Right atrium auricular region (tissue), 2 donors: ENCODE measurements at regions not wholly inside any gene's neighbourhood (a gene's known extent, or its start where the extent isn't known, plus 50 kb on each side); places are given as distances from the start of the nearest gene placed in this dataset.

Experiments
- DNase-seq: peaks from one replicate; pipeline ENCODE4 v3.0.0-alpha.2; 2019; ENCODE audit warnings: low spot score
- H3K27ac ChIP-seq, 2 donors: fragments of 200-600 bp; sonication (generic); 1 replicate in 1 of 2; 2 replicates in 1 of 2; pipeline ENCODE4 v1.5.1; 2016 to 2019
- H3K27me3 ChIP-seq, 2 donors: fragments of 200-600 bp; sonication (generic); one replicate each; pipeline versions ENCODE4 v1.5.1 to v1.6.0; 2017 to 2019
- H3K36me3 ChIP-seq: fragments of 200-600 bp; sonication (generic); one replicate; pipeline ENCODE4 v1.5.1; 2016
- H3K4me1 ChIP-seq, 2 donors: fragments of 200-600 bp; sonication (generic); one replicate each; pipeline versions ENCODE4 v1.5.1 to v1.6.0; 2017 to 2019
- H3K4me3 ChIP-seq, 2 donors: fragments of 200-600 bp; sonication (generic); 1 replicate in 1 of 2; 2 replicates in 1 of 2; pipeline ENCODE4 v1.5.1; 2017 to 2019; ENCODE audit warnings: mild to moderate bottlenecking in 1 of 2, moderate library complexity in 1 of 2
- H3K9me3 ChIP-seq, 2 donors: fragments of 200-600 bp; sonication (generic); one replicate each; pipeline ENCODE4 v1.5.1; 2019
- TF ChIP-seq, protein P1 (sequence below), 2 donors: fragments of 200-600 bp; sonication (generic); IDR thresholded peaks; one replicate each; pipeline ENCODE4 v1.5.1; 2019; ENCODE audit warnings: antibody characterized with exemption in 2 of 2

DNA sequence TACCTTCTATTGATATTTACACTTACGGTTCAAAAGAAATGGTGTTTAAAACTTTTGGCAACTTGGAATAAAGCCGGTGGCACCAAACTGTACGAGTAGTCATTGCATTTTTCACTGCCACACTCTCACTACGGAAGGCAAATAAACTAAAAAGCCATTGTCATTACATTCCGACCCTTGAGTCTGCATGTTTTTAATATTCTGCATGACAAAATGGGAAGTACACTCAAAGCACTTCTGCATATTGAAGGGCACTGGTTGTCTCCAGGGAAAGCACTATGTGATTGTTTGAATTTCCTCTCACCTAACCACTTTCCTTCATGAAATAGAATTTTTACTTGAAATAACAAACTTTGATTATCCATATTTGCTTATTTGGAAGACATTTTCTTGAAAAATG lies 426.3 kb downstream of the CETN3 start:
- TF ChIP-seq, protein P1, sequence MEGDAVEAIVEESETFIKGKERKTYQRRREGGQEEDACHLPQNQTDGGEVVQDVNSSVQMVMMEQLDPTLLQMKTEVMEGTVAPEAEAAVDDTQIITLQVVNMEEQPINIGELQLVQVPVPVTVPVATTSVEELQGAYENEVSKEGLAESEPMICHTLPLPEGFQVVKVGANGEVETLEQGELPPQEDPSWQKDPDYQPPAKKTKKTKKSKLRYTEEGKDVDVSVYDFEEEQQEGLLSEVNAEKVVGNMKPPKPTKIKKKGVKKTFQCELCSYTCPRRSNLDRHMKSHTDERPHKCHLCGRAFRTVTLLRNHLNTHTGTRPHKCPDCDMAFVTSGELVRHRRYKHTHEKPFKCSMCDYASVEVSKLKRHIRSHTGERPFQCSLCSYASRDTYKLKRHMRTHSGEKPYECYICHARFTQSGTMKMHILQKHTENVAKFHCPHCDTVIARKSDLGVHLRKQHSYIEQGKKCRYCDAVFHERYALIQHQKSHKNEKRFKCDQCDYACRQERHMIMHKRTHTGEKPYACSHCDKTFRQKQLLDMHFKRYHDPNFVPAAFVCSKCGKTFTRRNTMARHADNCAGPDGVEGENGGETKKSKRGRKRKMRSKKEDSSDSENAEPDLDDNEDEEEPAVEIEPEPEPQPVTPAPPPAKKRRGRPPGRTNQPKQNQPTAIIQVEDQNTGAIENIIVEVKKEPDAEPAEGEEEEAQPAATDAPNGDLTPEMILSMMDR (IDR thresholded peaks at IDR 0.05), result no peak
- DNase-seq, result no peak
- H3K4me1 ChIP-seq, result no peaks in the 10 kb centered on the region
- no peaks in the 10 kb centered on the region for H3K9me3 ChIP-seq
- H3K4me3 ChIP-seq, result no peak overlapping the region
- H3K36me3 ChIP-seq, result no peaks in the 10 kb centered on the region
- H3K27ac ChIP-seq, result no peak overlapping the region
- no peaks in the 10 kb centered on the region for H3K27me3 ChIP-seq

DNA sequence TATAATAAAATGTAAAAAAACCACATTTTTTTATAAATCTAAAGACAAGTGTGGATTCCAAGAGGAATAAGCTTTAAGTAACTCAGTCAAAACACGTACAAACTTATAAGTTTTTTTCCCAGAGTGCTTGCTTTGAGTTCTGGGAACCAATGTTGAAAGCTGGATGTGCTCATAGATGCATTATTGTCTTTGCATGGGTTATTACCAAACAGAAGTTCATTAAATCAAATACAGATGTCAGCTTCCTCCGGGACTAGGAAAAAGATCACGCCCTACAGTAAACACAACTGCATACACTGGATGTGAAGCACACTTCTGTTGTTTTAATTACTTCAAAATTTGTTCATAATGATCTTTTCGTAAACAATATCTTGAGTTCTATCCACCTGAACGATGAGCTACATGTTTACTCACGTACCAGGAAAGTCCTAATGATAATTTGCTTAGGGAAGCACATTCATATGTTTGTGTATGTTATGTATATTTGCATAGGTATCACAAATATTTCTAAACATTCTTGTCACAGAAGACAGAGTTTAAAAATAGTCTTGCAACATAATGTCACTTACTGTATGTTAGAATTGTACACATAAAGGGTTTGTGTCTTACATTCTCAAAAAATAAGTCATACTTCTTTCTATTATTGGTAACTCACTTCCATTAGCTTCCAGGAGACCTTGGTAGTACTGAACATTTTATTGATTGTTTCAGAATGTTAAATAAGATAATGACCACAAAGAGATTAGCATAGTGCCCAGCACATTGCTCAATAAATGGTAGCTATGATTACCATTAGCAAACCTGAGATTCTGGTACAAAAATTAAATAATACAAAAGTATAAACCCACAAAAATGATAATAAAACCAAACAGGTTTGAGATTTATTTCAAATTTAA lies 427.4 kb downstream of the CETN3 start:
- TF ChIP-seq, protein P1 (IDR thresholded peaks at IDR 0.05), result no peak
- no peak overlapping the region for H3K27ac ChIP-seq
- no peaks in the 10 kb centered on the region for H3K9me3 ChIP-seq
- no peak overlapping the region for H3K4me3 ChIP-seq
- no peaks in the 10 kb centered on the region for H3K36me3 ChIP-seq
- H3K27me3 ChIP-seq, result no peaks in the 10 kb centered on the region
- H3K4me1 ChIP-seq, result no peaks in the 10 kb centered on the region
- DNase-seq, result no peak

DNA sequence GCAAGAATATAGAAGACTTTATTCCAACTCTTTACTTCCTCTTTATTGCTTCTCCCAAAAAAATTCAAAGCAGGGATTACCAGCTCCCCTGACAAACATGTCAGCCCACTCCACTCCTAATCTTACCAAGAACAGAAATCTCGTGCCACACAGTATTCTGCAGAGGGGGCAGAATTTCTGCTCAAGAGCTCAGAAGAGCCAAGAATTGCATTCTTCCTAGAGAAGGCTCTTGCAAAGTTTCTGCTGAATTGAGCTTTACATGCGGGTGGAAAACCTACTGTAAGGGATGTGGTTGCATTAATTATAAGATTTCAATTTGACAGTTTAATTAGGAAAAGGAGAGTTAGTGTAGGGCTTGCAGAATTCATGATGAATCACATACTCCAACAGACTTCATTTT lies 428.5 kb downstream of the CETN3 start:
- no peak overlapping the region for H3K27ac ChIP-seq
- no peaks in the 10 kb centered on the region for H3K27me3 ChIP-seq
- no peaks in the 10 kb centered on the region for H3K36me3 ChIP-seq
- H3K4me1 ChIP-seq, result no peaks in the 10 kb centered on the region
- H3K4me3 ChIP-seq, result no peak overlapping the region
- TF ChIP-seq, protein P1 (IDR thresholded peaks at IDR 0.05), result no peak
- no peak for DNase-seq
- H3K9me3 ChIP-seq, result no peaks in the 10 kb centered on the region

DNA sequence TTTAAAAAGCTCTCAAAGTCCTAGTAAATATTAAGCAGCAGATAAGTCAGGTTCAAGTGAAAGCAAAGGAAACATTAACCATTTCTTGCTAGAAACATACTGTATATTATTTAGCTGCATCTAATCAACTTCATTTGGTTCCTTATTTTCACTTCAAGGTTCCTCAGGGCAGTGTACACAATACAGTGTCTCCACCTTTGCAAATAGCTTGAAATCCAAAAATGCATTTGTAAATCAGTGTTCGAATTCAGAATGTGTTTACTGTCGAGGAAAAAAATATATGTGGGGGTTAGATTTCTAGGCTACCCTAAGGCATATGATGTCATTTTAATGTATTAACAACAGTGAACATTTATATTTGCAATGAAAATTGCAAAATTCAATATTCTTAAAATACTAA lies 436.0 kb downstream of the CETN3 start:
- no peak overlapping the region for H3K4me3 ChIP-seq
- H3K36me3 ChIP-seq, result no peaks in the 10 kb centered on the region
- no peaks in the 10 kb centered on the region for H3K27me3 ChIP-seq
- H3K9me3 ChIP-seq, result no peaks in the 10 kb centered on the region
- DNase-seq, result no peak
- peaks cover 0 to 8% of the 10 kb centered on the region in 2 donors for H3K4me1 ChIP-seq
- no peak overlapping the region for H3K27ac ChIP-seq
- TF ChIP-seq, protein P1 (IDR thresholded peaks at IDR 0.05), result no peak

DNA sequence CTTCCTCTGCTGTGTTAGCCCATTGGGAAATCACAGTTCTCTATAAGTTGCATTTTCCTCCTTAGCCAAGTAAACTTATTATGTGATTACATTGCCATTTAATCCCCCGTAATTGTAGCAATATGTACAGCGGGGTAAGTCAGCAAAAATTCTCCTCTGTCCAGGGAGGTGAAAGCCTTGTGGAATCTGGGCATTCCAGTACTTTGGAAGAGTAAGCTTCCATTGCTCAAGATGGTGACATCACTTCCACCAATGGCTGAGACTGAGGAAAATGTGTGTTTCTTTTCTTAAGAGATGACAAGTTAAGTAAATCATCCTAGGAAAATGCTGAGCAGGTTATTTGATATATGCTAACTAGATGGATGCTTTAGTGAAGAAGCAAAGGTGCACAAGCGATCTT lies 436.7 kb downstream of the CETN3 start:
- no peak for DNase-seq
- no peak overlapping the region for H3K4me3 ChIP-seq
- peaks cover 0 to 8% of the 10 kb centered on the region in 2 donors for H3K4me1 ChIP-seq
- H3K27me3 ChIP-seq, result no peaks in the 10 kb centered on the region
- no peaks in the 10 kb centered on the region for H3K36me3 ChIP-seq
- H3K9me3 ChIP-seq, result no peaks in the 10 kb centered on the region
- no peak overlapping the region for H3K27ac ChIP-seq
- TF ChIP-seq, protein P1 (IDR thresholded peaks at IDR 0.05), result no peak
